NCI-H2227 treated with DMSO at 0.1 percent for 48 hours (cell line): ENCODE measurements at regions not wholly inside any gene's neighbourhood (a gene's known extent, or its start where the extent isn't known, plus 50 kb on each side); places are given as distances from the start of the nearest gene placed in this dataset.
"Not testable (repeated sequence)": the region's sequence is repeated elsewhere in the genome, so short reads cannot be mapped to it uniquely, and the experiment has no call there.

Experiments
- DNase-seq: peaks from one replicate; lab custom pipeline; 2025; lab: John Stamatoyannopoulos, UW

GRCh38 chrX:75673468-75673867, 111.6 kb downstream of the MAGEE2 start:
- no peak for DNase-seq

- DNase-seq, result no peak
These were observed 129.4 kb downstream of the MAGEE2 start for GRCh38 chrX:75655627-75656026.

- DNase-seq, result no peak
These were observed 127.0 kb upstream of the ZDHHC15 start for GRCh38 chrX:75649829-75650228.

GRCh38 chrX:75648803-75649588, 126.2 kb upstream of the ZDHHC15 start:
- DNase-seq, result no peak

- no peak for DNase-seq
These were observed 120.0 kb upstream of the ZDHHC15 start for GRCh38 chrX:75642811-75643361.

- no peak for DNase-seq
These were observed 115.5 kb upstream of the ZDHHC15 start for GRCh38 chrX:75638332-75638731.

- no peak for DNase-seq
These were observed 102.4 kb upstream of the ZDHHC15 start for GRCh38 chrX:75625232-75625631.

GRCh38 chrX:75623535-75623934, 100.7 kb upstream of the ZDHHC15 start:
- DNase-seq, result no peak

- no peak for DNase-seq
These were observed 86.6 kb upstream of the ZDHHC15 start for GRCh38 chrX:75609406-75609805.

- peak; percentile 12 for DNase-seq
These were observed 81.0 kb upstream of the ZDHHC15 start for GRCh38 chrX:75603833-75604232.

- not testable (repeated sequence) for DNase-seq
These were observed 79.2 kb upstream of the ZDHHC15 start for GRCh38 chrX:75602022-75602421.

- no peak for DNase-seq
These were observed 73.3 kb upstream of the ZDHHC15 start for GRCh38 chrX:75596178-75596577.

GRCh38 chrX:75593186-75593585, 70.3 kb upstream of the ZDHHC15 start:
- not testable (repeated sequence) for DNase-seq

GRCh38 chrX:75582511-75582910, 59.7 kb upstream of the ZDHHC15 start:
- no peak for DNase-seq
